ENCODE measurements at regions not wholly inside any gene's neighbourhood (a gene's known extent, or its start where the extent isn't known, plus 50 kb on each side); places are given as distances from the start of the nearest gene placed in this dataset.
A peak's percentile ranks its signal among the peaks of the same experiment; 100 is the strongest.
"Not testable (repeated sequence)": the region's sequence is repeated elsewhere in the genome, so short reads cannot be mapped to it uniquely, and the experiment has no call there.

DNA sequence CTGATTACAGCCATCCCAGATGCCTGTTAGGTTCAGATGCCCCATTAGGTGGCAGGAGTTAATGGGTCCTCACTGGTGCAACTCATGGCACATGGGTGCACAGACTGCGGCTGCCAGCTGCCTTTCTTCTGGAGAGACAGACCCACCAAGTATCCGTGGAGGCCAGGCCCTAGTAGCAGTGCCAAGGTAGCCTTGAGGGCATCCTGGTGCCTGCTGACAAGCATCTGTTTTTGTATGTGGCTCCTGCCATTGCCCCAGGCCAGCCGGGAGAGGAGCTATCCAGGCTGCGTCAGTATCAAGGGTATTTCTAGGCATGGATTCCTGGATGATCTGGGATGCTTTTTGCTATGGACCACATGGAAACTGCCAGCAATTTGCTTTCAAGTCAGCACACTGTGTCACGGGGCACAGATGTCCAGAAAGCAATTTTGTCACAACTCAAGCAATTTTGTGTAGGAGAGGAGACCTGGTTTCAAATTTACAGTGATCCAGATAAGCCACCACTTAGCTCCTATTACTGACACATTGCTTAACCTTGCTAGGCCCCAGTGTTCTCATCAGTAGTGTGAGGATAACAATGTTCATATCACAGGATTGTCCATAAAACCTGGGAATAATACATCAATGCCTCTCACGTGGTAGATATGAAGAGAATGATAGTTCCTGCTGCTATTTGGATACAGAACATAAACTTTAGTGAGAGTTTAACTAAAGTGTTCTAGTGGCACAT is 815.1 kb upstream of the RAB6C start:
- DNase-seq: no peak

DNA sequence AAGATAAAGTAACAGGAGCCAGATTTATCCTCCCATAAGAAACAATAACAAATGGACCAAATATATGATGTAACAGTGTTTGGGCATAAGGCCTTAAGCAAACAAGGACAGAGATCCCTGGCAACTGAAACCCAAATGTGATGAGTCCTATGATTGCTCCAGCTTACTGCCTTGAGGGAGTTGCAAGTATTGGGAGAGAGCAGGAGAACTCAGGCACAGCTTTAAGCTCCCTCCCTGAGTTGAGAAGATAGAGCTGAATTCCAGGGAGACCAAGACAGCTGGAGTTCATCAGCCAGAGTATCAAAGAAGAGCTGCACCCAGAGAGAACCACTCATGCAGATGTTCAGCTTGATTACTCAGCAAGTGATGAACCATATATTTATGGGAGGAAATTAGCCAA is 814.5 kb upstream of the RAB6C start:
- DNase-seq: peak; percentile 20

DNA sequence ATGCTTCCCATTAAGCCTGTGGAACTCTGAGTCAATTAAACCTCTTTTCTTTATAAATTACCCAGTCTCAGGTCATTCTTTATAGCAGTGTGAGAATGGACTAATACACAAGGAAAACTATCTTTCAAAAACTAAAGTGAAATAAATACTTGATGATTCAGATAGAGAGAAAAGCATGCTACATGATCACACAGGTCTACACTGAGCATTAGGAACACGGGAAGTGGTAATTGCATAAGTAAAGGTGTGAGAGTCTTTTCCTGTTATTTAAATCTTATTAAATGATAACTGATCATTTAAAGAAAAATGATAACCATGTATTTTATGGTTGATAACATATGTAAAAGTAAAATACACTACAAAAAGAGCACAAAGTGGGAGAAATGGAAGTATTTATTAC is 812.0 kb upstream of the RAB6C start:
- DNase-seq: no peak

DNA sequence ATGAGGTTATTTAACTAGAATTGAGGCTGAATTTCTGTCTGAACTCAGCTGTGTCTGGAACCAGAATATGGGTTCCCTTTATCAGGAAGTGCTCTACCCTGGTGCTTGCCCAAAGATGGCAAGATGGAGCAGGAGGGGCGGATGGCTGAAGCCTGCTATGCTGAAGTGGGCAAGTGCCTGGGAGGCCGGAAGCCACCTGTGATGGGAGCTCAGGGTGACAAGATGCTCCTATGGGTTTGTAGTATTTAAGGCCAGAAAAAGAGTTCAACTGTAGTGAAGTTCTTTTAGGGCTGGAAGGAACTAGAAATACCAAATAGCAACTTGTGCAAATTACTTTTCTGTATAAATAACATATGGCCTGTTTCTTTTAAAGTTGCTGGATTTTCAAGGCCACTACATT is 808.9 kb upstream of the RAB6C start:
- DNase-seq: no peak

DNA sequence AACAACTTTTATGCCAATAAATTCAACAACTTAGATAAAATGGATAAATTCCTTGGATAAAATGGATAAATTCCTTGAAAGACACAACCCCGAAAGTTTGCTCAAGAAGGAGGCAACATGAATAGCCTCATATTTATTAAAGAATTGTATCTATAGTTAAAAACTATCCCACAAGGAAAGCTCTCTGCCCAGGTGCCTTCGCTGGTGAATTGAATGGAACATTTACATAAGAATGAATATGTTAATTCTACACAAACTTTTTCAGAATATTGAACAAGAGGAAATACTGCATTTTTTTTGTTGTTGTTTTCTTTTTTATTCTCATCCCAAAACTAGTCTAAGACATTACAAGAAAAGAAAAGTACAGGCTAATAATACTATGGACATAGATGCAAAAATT is 805.3 kb upstream of the RAB6C start:
- DNase-seq: no peak

DNA sequence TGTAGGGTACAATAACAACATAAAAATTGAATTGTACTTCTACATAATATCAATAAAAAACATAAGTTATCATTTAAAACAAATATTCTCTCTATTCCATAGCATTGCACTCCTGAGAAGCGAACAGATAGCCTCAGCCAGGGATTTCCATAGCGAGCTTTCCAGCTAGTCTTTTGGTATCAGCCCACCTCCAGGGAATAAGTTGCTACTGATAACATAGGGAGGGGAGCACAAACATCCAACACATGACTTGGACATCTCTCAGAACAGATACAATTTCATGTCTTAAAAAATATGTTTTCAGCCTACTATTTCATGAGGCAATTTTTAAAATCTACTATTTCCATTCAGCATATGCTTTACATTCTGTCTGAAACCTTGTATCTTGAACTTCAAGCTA is 804.4 kb upstream of the RAB6C start:
- no peak for DNase-seq

DNA sequence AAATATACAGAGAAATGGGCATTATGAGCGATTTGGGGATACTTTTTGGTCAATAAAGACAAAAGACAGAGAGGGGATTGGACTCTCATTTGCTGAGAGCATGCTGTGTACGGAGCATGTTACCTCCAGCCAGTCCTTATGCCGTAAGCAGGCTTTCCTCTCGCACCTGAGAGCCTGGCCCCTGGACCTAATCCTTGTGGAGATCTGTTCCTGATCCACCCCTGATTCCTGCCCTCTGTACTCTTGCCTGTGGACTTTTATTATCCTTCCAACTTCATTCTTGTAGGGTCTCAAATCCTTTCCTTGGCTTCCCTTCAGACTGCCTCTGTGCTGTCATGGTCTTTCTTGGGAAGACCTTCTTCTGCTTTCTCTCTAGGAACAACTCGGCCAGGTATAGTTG is 803.1 kb upstream of the RAB6C start:
- no peak for DNase-seq

DNA sequence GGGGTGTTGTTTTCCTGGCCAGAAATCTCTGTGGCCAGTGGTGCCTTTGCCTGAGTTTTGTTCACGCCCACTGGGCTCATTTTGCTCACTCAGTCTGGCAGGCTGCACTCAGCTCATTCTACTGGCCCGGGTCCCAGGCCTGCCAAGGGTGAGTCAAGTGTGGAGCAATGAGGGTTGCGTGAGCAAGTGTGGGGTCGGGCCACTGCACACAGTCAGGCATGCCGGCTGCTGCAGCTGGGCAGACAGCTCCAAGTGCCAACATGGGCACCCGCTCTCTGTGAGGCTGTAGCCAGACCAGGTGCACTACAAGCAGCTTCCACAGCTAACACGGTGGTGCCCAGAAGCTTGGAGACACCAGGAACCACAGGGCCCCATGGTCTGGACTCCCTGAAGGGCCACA is 801.1 kb upstream of the RAB6C start:
- DNase-seq: no peak

DNA sequence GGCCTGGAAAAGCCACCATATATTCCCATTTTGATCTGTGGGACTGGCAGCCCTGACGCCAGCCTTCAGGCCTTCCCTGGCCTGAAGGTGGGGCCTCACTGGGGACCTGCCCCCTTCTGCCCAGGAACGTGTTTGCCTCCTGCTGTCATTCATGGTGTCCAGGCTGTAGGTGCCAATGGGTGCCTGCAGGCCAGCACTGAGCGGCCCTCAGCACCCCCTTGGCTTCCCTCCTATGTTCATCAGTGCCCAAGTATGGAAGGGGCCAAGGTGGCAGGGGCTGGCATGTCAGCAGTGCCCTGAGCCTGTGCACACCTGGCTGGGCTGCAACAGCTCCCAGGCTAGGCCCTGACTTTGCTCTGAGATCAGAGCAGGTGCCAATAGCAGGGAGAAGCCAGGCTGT is 800.3 kb upstream of the RAB6C start:
- DNase-seq: no peak

DNA sequence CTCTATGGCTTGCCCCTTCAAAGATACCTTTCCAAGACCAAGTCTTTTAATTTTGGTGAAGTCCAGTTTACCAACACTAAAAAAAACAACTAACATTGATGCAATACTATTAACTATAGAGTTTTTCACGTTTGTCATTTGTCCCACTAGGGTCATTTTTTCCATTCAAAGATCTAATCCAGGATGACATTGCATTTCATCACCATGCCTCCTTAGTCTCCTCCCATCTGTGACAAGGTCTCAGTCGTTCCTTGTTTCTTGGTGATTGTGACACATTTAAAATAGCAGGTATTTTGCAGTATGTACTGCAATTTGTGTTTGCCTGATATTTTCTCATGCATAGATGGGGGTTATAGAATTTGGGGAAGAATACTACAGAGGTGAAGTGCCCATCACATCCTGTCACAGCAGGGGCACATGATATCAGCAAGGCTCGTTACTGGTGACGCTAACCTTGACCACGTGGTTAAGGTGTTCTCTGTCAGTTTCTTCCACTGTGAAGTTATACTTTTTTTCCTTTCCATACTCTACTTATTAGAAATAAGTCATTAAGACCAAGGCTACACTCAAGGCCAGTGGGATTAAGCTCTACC is 799.2 kb upstream of the RAB6C start:
- DNase-seq: no peak

DNA sequence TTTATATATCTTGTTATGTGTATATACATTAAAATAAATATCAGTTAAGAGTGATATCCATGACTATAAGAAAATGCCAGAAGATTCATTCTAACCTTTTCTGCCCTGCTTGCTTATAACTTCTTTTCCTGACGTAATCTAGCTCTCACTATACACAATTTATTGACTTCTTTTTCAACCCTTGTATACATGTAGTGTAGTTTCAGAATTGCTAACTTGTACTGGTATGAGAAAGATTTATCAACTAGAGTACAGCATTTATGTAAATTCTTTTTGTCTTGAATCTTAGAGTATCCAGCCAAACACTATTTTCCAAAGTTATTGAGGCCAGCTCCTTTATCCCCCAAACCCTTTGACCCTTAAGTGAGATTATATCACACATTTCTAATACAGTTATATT is 798.0 kb upstream of the RAB6C start:
- no peak for DNase-seq

DNA sequence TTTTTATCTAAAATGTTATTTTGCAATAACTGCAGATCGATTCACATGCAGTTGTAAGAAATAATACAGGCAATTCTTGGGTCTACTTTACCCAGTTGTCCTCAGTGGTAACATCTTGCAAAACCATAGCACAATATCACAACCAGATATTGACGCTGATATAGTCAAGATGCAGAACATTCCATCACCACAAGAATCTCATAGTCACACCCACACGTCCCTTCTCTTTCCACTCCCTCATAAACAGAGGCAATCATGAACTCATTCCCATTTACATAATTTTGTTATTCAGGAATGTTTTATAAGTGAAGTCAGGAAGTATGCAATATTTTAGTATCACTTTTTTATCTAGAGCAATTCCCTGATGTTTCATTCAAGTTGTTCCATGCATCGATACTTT is 797.5 kb upstream of the RAB6C start:
- no peak for DNase-seq

DNA sequence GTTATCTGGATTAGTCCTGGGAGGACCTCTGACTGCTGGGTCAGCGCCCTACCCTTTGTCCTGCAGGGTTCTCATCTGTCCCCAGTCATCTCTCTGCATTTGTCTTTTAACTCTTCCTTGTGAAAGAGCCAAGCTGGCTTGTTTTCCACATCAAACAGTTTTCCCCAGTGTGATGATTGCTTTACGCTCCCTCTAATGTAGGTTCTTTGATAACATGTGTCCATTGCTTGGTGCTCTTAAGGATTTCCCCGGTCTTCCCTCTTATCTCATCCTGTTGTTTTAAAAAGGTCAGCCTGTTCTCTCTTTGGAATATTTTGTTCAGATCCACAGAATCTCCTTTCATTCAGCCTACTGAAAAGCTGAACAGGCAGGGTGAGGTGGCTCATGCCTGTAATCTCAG is 792.1 kb upstream of the RAB6C start:
- DNase-seq: no peak

DNA sequence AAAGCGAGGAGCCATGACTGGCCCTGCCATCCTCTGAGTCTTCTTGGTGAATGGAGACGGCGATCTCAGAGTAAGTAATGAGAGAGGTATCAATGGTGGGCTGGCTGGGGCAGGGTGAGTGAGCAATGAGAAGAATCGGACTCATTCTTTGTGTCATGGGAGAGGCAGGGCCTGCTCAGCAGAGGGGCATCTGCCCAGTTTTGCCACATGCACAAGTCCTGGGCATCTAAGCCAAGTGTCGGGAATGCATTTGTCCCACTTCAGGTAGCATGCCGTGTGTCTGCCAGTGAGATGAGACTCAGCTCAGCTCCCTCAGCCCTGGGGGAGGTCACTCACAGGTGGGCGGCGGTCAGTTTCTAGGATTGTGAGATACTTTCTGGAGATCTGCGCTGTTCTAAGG is 791.0 kb upstream of the RAB6C start:
- no peak for DNase-seq

DNA sequence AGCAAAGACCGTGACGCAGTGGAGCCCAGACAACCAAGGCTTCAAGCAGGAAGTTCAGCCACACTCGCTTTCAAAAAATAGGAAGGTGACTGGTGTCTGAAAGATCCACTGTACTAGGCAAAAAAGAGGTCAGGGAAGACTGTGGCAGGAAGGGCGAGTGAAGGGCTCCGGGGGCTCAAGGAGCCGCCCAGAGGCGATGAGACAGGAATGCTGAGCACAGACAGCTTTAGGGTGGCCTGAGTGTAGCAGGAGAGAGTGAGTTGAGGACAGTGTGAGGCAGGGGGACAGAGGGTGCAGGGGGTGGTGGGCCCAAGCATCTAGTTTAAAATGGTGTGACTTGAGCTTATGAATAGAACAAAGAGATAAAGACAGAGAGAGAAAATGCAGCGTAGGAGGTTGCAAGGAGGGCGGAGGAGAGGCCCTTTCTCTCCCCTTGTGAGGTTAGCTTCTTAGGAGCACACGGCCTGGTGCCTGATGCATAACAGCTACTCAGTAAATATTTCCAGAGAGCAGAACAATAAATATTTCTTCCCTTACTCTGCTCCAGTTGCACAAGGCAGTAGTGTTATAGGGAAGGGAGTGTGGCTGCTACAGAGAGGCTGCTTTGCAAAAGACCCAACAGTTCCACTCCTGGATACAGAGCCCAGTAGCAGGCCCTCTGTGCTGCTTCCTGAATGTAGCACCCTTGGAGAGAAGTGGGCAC is 789.7 kb upstream of the RAB6C start:
- DNase-seq: no peak

DNA sequence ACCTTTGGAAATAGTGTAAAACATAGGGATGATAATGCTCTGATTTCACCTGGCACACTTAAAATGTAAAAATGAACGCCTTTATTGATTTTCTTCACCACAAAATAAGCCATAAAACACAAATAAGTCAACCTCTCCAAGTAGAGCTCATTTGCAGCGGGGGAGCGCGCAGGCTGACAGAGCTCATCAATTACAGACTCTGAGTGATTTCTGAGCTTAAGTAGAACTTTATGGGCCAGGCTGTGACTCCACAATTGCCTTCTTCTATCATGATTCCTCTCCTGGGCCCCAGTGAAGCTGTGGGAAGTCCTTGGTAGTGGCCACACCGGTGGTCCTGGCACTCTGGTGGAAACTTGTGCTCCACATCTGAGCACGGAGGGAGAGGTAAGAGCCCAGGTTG is 789.0 kb upstream of the RAB6C start:
- DNase-seq: no peak

DNA sequence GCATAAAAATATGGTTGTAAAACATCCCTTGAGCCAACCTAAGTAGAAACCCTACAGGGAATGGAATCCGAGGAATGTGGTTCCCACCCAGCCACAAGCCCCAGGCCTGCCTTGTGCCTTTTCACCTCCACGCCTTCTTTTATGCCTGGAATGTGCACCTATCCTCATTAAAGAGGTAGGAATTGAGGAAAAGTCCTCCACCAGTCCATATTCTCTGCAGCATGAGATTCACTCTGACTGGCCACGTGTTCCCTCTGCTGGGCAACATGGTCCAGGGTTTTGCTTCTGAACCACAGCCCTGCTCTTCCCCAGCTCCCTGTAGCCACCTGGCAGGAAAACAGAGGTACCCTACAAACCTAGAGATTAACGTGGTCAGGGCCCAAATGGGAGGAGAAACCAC is 787.9 kb upstream of the RAB6C start:
- no peak for DNase-seq

DNA sequence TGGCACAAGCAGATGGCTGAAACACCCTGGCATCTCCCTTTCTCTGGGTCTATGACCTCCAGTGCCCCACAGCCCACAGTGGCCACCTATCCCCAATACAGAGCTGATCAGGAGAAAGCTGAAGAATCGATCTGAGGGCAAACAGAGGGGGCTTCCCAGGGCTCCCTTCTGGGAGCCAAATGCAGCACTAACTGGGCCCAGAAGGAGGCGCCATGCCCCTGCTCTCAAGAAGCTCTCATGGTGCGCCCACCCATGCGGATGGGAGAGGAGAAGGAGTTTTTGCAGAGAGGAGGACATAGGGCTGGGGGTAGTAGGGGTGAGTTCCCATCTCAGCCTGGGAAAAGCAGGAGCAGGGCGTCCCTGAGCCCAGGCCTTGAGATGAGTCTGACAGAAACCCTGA is 787.3 kb upstream of the RAB6C start:
- no peak for DNase-seq

DNA sequence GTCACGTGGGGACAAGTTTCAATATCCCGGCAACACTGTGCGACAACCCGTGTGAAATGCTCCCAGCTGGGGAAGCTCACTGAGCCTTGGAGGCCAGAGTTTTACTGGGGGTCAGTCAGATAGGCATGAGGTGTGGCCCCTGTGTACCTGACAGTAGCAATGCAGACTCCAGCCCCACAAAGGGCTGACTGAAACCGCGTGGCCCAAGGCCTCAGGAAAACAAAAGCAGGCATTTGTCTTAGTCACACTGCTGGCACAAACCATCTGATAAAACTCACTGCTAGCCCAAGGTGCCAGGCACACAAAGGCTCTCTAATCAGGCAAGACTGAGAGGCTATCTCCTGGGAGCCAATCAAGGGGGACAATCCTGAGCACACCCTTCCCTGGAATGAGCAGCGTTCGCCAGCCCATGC is 786.6 kb upstream of the RAB6C start:
- DNase-seq: no peak

DNA sequence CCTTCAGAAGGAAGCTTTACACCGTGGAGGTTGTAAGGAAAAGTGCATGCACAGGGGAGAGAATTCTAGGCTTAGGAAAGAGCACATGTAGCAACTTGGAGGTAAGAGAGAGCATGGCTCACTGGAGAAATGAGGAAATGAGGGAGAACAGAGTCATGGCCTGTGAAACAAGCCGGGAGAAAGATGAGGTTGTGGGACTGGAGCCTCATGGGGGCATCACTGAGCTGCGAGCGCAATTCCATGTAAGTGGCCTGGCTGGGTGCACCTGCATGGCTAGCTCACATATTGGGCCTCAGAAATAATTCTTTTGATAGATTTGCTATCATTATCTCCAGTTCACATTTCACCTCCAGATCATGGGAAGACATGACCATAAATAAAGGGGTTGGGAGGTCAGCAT is 785.5 kb upstream of the RAB6C start:
- DNase-seq: no peak

DNA sequence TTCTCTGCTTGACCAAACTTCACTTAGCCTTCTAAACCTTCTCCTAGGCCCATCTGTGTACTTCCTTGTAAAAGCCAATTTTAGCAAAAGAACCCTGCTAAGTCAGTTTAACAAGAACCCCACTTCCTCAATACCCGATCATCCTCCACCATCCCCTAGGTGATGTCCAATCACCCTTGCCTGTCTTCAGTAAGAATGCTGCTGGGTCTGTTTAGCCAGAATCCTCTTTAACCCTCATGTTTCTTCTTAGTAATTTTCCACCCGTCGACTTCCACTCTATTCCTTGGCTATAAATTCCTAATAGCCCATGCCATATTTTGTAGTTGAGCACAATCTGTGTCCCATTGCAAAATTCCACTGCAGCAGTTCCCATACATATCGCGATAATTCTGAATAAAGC is 780.0 kb upstream of the RAB6C start:
- no peak for DNase-seq

DNA sequence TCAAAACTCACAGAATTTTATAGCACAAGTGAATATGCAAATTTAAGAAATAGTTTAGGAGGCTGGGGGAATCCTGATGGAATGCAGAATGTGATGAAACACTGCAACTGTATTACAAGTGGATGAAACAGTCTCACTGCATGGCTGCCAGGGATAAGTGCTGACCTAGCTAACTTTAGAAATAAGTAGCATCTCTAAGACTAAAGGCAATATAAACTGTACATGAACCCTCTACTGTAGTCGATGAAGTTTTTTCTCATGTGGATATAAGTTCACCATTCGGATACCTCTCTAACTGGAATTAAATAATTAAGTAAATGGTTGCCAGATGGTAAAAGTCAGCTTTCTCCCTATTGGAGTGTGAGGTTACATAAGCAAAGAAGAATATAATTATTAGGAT is 777.8 kb upstream of the RAB6C start:
- DNase-seq: no peak

DNA sequence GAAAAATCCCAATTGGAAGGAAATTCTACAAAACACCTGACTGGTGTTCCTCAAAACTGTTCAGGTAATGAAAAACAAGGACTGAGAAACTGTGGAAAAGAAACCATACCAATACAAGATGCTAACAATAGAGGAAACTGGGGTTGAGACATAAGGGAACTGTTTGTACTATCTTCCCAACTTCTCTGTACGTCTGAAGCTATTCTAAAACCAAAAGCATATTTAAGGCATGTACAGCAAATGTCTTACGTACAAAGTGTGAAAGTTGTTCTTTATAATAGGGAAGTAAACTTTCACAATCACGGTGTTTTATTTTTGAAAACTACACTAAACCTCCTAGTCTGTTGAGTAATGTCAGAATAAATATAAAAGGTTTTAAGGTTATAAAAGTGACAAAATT is 776.1 kb upstream of the RAB6C start:
- DNase-seq: no peak

DNA sequence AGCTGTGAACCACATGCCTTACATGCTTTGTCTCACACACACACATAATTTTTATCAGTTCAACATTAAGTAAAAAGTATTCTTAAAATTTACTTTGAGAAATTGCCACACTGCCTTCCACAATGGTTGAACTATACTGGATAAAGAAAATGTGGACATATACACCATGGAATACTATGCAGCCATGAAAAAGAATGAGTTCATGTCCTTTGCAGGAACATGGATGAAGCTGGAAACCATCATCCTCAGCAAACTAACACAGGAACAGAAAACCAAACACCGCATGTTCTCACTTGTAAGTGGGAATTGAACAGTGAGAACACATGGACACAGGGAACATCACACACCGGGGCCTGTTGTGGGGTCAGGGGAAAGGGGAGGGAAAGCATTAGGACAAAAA is 774.9 kb upstream of the RAB6C start:
- not testable (repeated sequence) for DNase-seq

Data from left kidney (tissue), 1 donor.